ENCODE measurements at regions not wholly inside any gene's neighbourhood (a gene's known extent, or its start where the extent isn't known, plus 50 kb on each side); places are given as distances from the start of the nearest gene placed in this dataset.
"Not testable (repeated sequence)": the region's sequence is repeated elsewhere in the genome, so short reads cannot be mapped to it uniquely, and the experiment has no call there.

GRCh38 chr10:46733635-46734261 is 154.8 kb downstream of the SYT15 start:
- DNase-seq (ENCODE audit: low read depth); H3K4me3 ChIP-seq (ENCODE audit: low read depth, low read length): not testable (repeated sequence)

- not testable (repeated sequence) for H3K4me3 ChIP-seq (ENCODE audit: low read depth, low read length); DNase-seq (ENCODE audit: low read depth)
Measured at GRCh38 chr10:46734262-46734642, 155.3 kb downstream of the SYT15 start.

GRCh38 chr10:46739919-46740318 is 161.0 kb downstream of the SYT15 start:
- not testable (repeated sequence) for DNase-seq (ENCODE audit: low read depth); H3K4me3 ChIP-seq (ENCODE audit: low read depth, low read length)

- not testable (repeated sequence) for H3K4me3 ChIP-seq (ENCODE audit: low read depth, low read length); DNase-seq (ENCODE audit: low read depth)
Measured at GRCh38 chr10:46740368-46740767, 161.4 kb downstream of the SYT15 start.

DNA sequence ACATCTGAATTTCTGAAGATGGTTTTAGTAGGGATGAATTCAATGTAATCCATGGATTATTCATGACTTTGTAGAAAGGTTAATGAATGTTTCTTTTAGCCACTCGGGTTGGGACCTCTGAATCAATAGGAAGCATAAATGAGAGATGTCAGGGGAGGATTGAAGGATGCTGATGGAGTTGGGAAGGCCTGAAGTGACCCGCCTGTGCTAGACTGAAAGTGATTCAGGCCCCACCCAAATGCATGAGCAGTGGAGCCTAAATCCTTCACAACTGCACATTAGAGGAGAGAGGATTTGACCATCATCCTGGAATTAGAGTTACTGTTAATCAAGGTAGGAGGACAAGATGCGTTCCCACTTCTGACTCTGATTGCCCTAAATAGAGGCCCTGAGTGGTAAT is 162.2 kb upstream of the PTPN20 start:
- DNase-seq (ENCODE audit: low read depth); H3K4me3 ChIP-seq (ENCODE audit: low read depth, low read length): not testable (repeated sequence)

DNA sequence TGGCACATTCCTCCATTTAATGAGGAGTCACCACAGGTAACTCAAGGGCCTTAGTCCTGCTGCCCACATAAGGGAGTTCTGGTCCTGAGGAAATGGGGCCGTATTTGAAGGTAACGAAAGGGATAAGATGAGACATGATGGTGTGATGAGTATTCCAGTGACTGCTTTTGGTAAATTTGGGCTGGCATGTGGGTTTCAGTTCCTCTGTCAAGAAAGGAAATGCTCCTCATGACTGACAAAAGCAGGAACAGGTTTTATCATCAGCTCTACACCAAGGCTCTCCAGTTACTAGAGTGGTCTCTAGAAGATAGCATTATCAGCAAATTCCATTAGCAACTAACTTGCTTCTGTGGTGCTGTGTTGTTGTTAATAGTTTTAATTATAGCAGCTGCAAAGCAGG is 161.8 kb upstream of the PTPN20 start:
- not testable (repeated sequence) for H3K4me3 ChIP-seq (ENCODE audit: low read depth, low read length); DNase-seq (ENCODE audit: low read depth)

DNA sequence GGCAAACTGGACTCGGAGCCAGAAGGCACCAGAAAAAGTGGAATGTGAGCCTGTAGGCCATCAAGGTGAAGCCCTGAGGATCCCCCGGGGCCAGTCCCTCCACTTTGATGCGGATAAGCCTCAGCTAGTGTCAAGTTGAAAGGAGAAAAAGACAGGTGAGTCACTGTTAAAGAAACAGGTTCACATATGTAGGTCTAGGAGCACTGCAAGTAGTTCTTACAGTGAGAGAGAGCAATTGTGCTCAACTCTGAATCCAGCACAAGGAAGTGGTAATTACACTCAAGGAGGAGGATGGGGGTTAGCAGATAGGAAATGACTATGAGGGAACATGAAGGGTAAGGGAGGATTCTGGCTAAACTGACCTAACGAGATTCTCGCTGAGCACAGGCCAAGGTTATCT is 157.5 kb upstream of the PTPN20 start:
- not testable (repeated sequence) for DNase-seq (ENCODE audit: low read depth); H3K4me3 ChIP-seq (ENCODE audit: low read depth, low read length)

DNA sequence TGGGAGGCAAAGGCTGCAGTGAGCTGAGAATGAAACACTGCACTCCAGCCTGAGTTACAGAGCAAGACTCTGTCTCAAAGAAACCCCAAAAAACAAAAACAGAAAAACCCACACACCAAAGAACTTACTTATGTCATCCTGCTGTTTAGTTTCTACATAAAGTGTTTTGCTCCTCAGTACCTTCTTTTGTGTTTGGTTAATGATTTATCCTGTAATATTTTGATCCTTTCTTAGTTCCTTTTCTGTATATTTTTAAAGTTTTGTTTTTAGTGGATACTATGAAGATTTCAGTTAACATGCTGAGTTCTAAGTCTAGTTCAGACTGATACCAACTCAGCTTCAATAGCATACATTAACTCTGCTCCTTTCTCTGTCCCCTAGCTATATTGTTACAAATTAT is 149.8 kb upstream of the PTPN20 start:
- H3K4me3 ChIP-seq (ENCODE audit: low read depth, low read length); DNase-seq (ENCODE audit: low read depth): not testable (repeated sequence)

DNA sequence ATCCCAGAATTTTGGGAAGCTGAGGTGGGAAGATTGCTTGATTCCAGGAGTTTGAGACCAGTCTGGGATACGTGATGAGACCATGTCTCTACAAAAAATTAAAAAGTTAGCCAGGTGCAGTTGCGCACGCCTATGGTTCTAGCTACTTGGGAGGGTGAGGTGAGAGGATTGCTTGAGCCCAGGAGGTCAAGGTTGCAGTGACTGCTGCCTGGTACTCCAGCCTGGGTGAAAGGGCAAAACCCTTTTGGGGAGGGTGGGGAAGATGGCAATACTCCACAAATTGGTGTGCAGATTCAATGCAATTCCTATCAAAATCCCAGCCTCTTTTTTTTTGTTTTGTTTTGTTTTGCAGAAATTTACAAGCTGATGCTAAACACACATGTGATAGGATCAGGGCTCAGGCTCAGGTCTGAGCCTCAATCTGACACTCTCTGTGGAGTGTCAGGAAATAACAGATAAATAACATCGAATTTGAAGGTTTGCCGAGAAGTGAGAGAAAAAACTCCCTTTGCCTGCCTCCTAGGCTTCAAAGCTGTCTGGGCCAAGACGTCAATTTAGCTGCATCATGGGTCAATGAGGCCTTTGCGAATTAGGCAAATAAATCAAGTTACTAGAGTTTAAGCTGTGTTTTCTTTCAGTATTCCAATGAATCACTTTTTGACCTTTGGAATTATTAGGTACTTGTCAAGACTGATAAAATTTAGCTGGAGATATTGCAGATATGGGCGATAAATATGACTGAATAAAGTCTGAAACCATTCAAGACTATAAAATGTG is 142.5 kb upstream of the PTPN20 start:
- H3K4me3 ChIP-seq (ENCODE audit: low read depth, low read length); DNase-seq (ENCODE audit: low read depth): not testable (repeated sequence)

DNA sequence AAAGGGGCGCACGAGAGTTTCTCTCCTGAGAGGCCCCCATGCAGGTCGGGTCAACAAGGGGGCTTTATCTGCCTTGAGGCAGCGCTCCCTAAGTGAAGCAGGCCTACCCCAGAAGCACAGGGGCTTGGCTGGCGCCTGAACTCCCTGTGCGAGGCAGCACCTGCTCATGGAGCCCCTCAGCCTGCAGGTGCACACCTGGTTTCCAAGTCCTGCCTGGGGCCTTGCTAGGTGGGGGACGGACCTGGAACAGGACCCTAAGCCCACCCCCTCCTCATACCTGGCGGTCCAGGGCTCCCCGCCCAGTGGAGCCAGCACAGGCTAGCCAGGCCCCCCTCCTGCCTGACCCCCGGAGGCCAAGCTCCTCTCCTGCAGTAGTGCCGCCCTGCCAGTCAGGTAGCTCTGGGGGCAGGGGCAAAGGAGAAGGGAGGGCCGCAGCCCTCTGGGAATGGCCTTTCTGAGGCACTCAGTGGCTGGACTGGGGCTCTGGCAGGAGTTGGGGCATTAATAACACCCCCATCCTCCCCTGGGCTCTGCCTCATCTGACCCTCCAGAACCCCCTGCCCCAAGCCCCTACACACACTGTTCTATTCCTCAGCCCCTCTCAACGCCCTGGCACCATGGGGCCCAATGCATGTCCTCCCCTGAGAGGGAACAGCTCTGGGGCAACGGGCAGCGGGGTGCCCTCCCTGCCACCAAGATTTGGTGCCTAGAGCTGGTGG is 137.9 kb upstream of the PTPN20 start:
- DNase-seq (ENCODE audit: low read depth); H3K4me3 ChIP-seq (ENCODE audit: low read depth, low read length): not testable (repeated sequence)

DNA sequence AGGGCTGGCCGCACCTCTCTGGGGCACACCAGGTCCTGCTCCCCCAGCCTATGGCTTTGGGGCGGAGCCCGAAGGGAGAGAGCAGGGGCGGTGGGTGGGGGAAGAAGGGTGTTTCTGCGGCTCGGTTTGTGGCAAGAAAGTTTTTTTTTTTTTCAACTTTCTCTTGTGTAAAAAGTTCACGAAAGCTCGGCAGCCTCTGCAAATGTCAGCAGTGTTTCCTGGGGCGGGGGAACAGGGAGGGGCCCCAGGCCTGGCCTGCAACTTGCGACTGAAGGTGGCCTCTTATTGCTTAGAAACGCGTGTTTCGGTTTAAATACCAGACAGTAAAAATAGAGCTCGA is 137.4 kb upstream of the PTPN20 start:
- DNase-seq (ENCODE audit: low read depth); H3K4me3 ChIP-seq (ENCODE audit: low read depth, low read length): not testable (repeated sequence)

DNA sequence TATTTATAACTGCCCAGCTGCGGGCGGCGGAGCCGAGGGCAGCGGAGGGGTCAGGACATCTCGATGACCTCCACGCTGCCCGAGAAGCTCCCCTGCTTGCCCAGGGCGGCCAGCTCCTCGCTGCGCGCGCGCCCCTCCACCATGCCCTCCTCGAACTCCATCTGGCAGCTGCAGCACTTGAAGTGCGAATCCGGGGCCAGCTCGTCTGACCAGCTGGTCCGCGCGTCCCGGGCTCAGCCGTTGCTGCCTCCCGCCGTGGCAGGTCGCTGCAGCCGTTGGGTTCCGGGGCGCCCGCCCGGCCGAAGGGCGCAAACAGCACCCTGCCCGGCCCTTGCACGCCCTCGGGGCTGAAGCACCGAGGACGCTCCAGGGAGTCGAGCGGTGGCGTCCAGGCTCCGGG is 136.9 kb upstream of the PTPN20 start:
- H3K4me3 ChIP-seq (ENCODE audit: low read depth, low read length); DNase-seq (ENCODE audit: low read depth): not testable (repeated sequence)

- not testable (repeated sequence) for H3K4me3 ChIP-seq (ENCODE audit: low read depth, low read length); DNase-seq (ENCODE audit: low read depth)
Measured at GRCh38 chr10:46774945-46775667, 136.1 kb upstream of the PTPN20 start.

GRCh38 chr10:46775668-46776059 is 135.6 kb upstream of the PTPN20 start:
- not testable (repeated sequence) for H3K4me3 ChIP-seq (ENCODE audit: low read depth, low read length); DNase-seq (ENCODE audit: low read depth)

DNA sequence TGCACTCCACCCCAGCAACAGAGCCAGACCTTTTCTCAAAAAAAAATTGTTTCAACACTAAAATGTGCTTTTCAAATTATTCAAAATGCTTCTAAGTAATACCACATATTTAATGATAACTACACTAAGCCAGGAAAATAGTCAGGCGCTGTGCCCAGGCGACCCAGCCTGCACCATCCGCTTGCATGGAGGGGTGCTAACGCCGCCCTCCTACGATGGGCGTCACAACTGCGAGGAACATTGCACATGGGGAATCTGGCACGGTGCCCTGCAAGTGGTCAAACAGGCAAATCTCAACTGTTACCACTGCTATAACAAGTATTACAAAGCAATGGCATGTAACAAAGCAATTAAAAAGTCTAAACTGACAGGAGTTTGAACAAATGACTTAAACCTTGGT is 131.7 kb upstream of the PTPN20 start:
- H3K4me3 ChIP-seq (ENCODE audit: low read depth, low read length), result not testable (repeated sequence)
- DNase-seq (ENCODE audit: low read depth), result peak; percentile 63

GRCh38 chr10:46780164-46780563 is 131.1 kb upstream of the PTPN20 start:
- peak; percentile 72 for DNase-seq (ENCODE audit: low read depth)
- H3K4me3 ChIP-seq (ENCODE audit: low read depth, low read length), result not testable (repeated sequence)

DNA sequence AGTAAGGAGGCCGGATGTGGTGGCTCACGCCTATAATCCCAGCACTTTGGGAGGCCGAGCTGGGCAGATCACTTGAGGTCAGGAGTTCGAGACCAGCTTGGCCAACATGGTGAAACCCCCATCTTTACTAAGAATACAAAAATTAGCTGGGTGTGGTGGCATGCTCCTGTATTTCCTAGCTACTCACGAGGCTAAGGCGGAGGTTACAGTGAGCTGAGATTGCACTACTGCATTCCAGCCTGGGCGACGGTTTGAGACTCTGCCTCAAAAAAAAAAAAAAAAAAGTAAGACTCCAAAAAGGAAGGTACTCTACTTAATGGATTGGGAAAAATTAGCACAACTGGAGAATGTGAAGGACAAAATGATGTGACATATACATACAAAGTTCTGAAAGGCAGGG is 130.2 kb upstream of the PTPN20 start:
- H3K4me3 ChIP-seq (ENCODE audit: low read depth, low read length); DNase-seq (ENCODE audit: low read depth): not testable (repeated sequence)

DNA sequence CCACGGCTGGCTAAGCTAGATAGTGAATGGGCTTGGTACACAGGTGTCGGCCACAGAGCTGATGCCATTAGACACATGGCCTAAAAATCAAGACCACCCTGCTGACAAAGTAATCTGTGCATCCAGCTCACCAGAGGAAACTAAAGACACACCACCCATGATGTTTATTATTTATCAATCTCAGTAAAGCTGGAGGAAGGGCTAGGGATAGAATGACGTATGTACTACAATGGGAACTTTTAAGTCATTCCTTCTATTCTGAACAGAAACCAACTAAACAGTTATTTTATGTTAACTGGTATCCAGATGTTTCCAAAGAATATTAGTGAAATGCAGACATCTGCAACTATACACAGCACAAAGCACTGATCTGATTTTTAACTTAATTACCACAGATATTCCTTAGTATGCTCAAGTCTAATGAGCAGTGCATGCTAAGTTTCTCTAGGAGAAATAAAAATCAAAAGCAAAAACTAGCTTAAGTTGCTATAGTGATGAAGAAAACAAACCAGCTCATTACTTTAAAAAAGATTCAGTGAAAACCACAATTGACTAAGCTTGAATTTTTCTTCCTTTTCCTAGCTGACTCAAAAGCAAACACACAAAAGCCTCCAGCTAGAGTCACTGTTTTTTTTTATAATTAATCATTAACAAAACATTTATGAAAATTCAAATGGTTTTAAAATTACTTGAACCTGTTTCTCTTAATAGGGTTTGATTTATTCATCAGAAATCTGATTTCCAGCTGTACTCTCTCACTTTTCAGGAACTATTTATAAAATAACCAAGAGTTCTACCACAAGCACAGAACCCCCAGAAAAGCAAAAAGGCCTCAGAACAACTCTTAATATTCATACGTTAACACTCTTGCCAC is 129.0 kb upstream of the PTPN20 start:
- DNase-seq (ENCODE audit: low read depth); H3K4me3 ChIP-seq (ENCODE audit: low read depth, low read length): not testable (repeated sequence)

GRCh38 chr10:46784665-46785064 is 126.6 kb upstream of the PTPN20 start:
- not testable (repeated sequence) for DNase-seq (ENCODE audit: low read depth); H3K4me3 ChIP-seq (ENCODE audit: low read depth, low read length)

All from epithelial cell of proximal tubule (primary cell).